ENCODE measurements at regions not wholly inside any gene's neighbourhood (a gene's known extent, or its start where the extent isn't known, plus 50 kb on each side); places are given as distances from the start of the nearest gene placed in this dataset.

GRCh38 chr6:11471261-11471660 is 66.3 kb upstream of the TMEM170B start:
- TF ChIP-seq CTCF (IDR thresholded peaks at IDR 0.05) (no peak), POLR2A (IDR thresholded peaks at IDR 0.05) (no peak)
